Right lobe of liver (tissue), 6 donors: ENCODE measurements at regions not wholly inside any gene's neighbourhood (a gene's known extent, or its start where the extent isn't known, plus 50 kb on each side); places are given as distances from the start of the nearest gene placed in this dataset.
A peak's percentile ranks its signal among the peaks of the same experiment; 100 is the strongest.

Experiments
- ATAC-seq, 4 donors: fragments of 200-7000 bp; cut with Tn5 transposase; one replicate each; pipeline ENCODE4 v1.9.1; 2020; ENCODE audit warnings: mild to moderate bottlenecking in 4 of 4, moderate library complexity in 4 of 4
- DNase-seq, 3 donors: peaks; one replicate each; pipeline ENCODE4 v3.0.0-alpha.2; 2020
- H3K27ac ChIP-seq, 3 donors: fragments of 200-600 bp; one replicate each; pipeline ENCODE4 v1.8.0; 2022
- H3K27me3 ChIP-seq, 2 donors: fragments of 200-600 bp; one replicate each; pipeline ENCODE4 v1.8.0; 2022
- H3K36me3 ChIP-seq, 4 donors: fragments of 200-600 bp; sonication (generic) in 1 of 4; one replicate each; pipeline versions ENCODE4 v1.5.1 to v1.8.0; 2017 to 2022; ENCODE audit warnings: control low read depth in 1 of 4
- H3K4me1 ChIP-seq, 4 donors: fragments of 200-600 bp; sonication (generic) in 1 of 4; one replicate each; pipeline versions ENCODE4 v1.5.1 to v1.8.0; 2017 to 2022; ENCODE audit warnings: control low read depth in 1 of 4
- H3K4me3 ChIP-seq, 3 donors: fragments of 200-600 bp; one replicate each; pipeline ENCODE4 v1.8.0; 2022
- H3K9me3 ChIP-seq, 4 donors: fragments of 200-600 bp; sonication (generic) in 1 of 4; one replicate each; pipeline versions ENCODE4 v1.5.1 to v1.8.0; 2017 to 2022; ENCODE audit warnings: control low read depth in 1 of 4
- POLR2A ChIP-seq: fragments of 450-650 bp; IDR thresholded peaks from one replicate; pipeline ENCODE4 v1.6.1; 2017; ENCODE audit warnings: antibody characterized with exemption, mild to moderate bottlenecking
- WGBS: methylation state at CpG from one replicate; pipeline ENCODE4 v1.1.6; 2018; ENCODE audit warnings: low coverage, low lambda C conversion rate; ENCODE audit not compliant: insufficient coverage; ENCODE audit errors: missing lambda C conversion rate; 5-methylcytosine and 5-hydroxymethylcytosine counted together
- intact Hi-C, 2 donors: fragments of 100-400 bp; cut with DNase I; formaldehyde crosslinking; loops; one replicate each; pipeline versions ENCODE4 v1.11.2 to v1.14.1; 2022
- TF ChIP-seq, protein P1 (sequence below), 4 donors: fragments of 200-600 bp in 3 of 4; fragments of 450-650 bp in 1 of 4; IDR thresholded peaks; one replicate each; pipeline versions ENCODE4 v1.5.1 to v1.8.0; 2016 to 2022; ENCODE audit warnings: antibody characterized with exemption in 4 of 4, mild to moderate bottlenecking in 2 of 4
- donor health status: DM: no; HTN: yes; CAD: no.
- donor health status: DM: no; HTN: no; CAD: no.
- donor health status: DM: no; HTN: no; CAD: no.
- donor health status: DM: no; HTN: yes; CAD: no.
- donor health status: DM: no; HTN: yes; CAD: no.

DNA sequence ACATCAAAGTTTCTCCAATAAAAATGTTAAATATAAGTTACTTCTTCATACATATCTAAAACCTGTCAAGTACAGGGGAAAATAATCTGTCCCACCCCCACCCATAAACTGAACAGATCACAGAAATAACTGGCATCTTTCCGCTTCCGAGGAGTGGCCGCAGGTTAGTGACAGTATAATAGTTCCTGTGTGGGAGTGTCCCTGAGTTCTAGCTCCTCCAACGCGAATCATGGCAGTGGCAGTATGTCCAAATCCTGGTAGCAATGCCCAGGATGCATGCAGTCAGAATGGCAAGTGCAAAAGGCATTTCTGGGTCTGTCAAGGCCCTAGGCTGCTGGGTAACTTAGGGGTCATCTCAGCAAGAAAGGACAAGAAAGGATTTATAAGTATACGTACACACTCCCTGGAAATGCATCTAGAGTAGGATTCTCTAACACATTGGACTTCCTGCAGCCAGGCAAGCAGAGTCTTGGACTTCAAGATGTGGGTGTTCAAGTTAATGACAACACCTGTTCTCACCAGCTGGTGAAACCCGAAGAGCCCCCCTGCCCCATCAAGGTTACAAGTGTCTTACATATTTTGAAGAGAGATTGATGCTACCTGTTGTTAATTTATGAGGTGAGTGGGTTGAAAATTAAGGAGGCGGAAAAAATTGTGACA lies 94.4 kb upstream of the COL1A2 start:
- no peak for DNase-seq
- 61% methylated on average over 6 of the region's 8 CpGs for WGBS
- Histone ChIP-seq H3K4me1 (no peaks in the 10 kb centered on the region), H3K4me3 (no peak overlapping the region), H3K27ac (no peak overlapping the region), H3K9me3 (no peaks in the 10 kb centered on the region), H3K36me3 (no peaks in the 10 kb centered on the region), H3K27me3 (no peaks in the 10 kb centered on the region)
- intact Hi-C loops = no loop called here
- no peak for ATAC-seq
- TF ChIP-seq, protein P1, sequence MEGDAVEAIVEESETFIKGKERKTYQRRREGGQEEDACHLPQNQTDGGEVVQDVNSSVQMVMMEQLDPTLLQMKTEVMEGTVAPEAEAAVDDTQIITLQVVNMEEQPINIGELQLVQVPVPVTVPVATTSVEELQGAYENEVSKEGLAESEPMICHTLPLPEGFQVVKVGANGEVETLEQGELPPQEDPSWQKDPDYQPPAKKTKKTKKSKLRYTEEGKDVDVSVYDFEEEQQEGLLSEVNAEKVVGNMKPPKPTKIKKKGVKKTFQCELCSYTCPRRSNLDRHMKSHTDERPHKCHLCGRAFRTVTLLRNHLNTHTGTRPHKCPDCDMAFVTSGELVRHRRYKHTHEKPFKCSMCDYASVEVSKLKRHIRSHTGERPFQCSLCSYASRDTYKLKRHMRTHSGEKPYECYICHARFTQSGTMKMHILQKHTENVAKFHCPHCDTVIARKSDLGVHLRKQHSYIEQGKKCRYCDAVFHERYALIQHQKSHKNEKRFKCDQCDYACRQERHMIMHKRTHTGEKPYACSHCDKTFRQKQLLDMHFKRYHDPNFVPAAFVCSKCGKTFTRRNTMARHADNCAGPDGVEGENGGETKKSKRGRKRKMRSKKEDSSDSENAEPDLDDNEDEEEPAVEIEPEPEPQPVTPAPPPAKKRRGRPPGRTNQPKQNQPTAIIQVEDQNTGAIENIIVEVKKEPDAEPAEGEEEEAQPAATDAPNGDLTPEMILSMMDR (IDR thresholded peaks at IDR 0.05) = no peak
- no peak for TF ChIP-seq POLR2A

DNA sequence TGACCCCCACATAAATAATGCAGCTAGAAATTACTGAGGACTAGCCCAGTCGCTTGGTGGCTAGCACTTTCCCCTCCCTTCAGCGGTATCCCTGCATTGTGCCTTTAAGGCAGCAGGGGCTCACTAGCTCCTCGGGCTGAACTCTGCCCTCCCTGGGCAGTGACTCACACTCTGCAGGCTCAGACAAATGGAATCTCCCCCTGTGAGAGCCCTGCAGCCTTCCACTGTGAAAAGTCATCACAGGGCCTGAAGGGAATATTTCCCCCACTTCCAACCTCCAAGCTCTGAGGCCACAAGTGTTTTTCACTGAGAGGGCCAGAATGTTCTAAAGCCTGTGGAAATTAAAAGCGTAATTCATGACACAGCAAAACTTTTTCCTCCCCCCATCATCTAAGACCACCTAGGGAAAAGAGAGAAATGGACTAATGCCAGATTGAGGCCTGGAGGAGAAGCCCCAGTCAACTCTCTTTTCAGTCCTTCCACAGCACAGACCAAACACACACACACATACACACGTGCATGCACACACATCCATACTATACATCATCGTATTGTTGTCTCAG lies 93.6 kb upstream of the COL1A2 start:
- no peaks in the 10 kb centered on the region for H3K36me3 ChIP-seq
- no peak overlapping the region for H3K4me3 ChIP-seq
- no peaks in the 10 kb centered on the region for H3K9me3 ChIP-seq
- WGBS = 41% methylated on average over 6 of the region's 6 CpGs
- DNase-seq = peak in 1 of 3 donors; percentile 45
- no peaks in the 10 kb centered on the region for H3K27me3 ChIP-seq
- intact Hi-C loops = no loop called here
- TF ChIP-seq, protein P1 (IDR thresholded peaks at IDR 0.05) = peak in 1 of 4 donors; percentile 6
- no peak for TF ChIP-seq POLR2A
- peak overlapping the region in 1 of 3 donors; percentile 38 for H3K27ac ChIP-seq
- no peaks in the 10 kb centered on the region for H3K4me1 ChIP-seq
- ATAC-seq = peak; percentile 60 to 95 (median 68)

DNA sequence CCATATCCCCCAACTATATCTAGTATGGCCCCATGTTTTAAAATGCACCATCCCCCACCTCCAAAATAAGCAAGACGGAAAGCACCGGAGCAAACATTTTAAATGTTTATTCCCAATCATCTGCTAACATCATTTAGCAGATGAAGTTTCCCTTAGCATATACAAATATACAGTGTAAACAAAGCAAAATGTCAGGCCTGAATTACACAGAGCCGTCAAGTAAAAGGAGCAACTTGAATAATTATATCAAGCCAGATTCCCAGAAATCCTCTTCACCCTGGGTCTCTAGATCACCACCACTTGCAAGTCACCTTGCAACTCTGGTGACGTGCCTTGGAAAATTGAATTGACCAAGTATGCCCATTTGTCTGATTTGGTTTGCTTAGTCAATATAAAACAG lies 91.6 kb upstream of the COL1A2 start:
- ATAC-seq (no peak), DNase-seq (no peak)
- Histone ChIP-seq H3K9me3 (no peaks in the 10 kb centered on the region), H3K27ac (no peak overlapping the region), H3K36me3 (no peaks in the 10 kb centered on the region), H3K27me3 (no peaks in the 10 kb centered on the region), H3K4me3 (no peak overlapping the region), H3K4me1 (no peaks in the 10 kb centered on the region)
- intact Hi-C loops = no loop called here
- WGBS = 63% methylated on average over 4 of the region's 4 CpGs
- TF ChIP-seq, protein P1 (IDR thresholded peaks at IDR 0.05) = no peak
- TF ChIP-seq POLR2A = no peak

DNA sequence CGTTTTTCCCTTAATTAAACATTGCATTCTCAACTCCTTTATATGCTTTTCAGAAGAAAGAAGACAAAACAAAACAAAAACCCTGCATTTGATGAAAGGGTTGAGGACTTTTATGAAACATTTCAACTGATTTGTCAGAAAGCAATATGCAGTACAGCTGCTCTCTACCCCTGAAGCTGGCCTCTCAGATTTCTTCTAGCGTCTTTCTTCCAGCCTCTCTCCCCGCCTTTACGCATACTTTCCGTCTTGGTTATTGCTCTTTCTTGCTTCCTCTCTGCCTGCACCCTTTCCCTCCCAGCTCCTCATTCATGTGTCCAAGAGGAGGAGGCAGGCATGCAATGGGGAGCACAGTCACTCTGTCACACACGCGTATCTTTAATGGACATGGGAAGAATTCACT lies 91.0 kb upstream of the COL1A2 start:
- TF ChIP-seq POLR2A = no peak
- TF ChIP-seq, protein P1 (IDR thresholded peaks at IDR 0.05) = no peak
- DNase-seq (no peak), ATAC-seq (no peak)
- intact Hi-C loops = no loop called here
- Histone ChIP-seq H3K4me1 (no peaks in the 10 kb centered on the region), H3K9me3 (no peaks in the 10 kb centered on the region), H3K4me3 (no peak overlapping the region), H3K27ac (peak overlapping the region in 1 of 3 donors; percentile 29), H3K27me3 (no peaks in the 10 kb centered on the region), H3K36me3 (no peaks in the 10 kb centered on the region)
- 45% methylated on average over 7 of the region's 7 CpGs for WGBS
